GM18858 (cell line): ENCODE measurements at regions not wholly inside any gene's neighbourhood (a gene's known extent, or its start where the extent isn't known, plus 50 kb on each side); places are given as distances from the start of the nearest gene placed in this dataset.

ENCODE experiments used
- ATAC-seq: cut with Tn5 transposase; IDR thresholded peaks from one replicate; pipeline ENCODE4 v1.9.1; 2021; ENCODE audit not compliant: unreplicated experiment

- ATAC-seq, result no peak
Observed at GRCh38 chr3:63042833-63043232, 167.6 kb upstream of the CADPS start.

GRCh38 chr3:63043631-63044030 is 168.4 kb upstream of the CADPS start:
- ATAC-seq, result no peak

- ATAC-seq, result no peak
Observed at GRCh38 chr3:63046152-63046551, 170.9 kb upstream of the CADPS start.

GRCh38 chr3:63046580-63046979 is 171.4 kb upstream of the CADPS start:
- no peak for ATAC-seq

GRCh38 chr3:63047068-63047467 is 171.9 kb upstream of the CADPS start:
- no peak for ATAC-seq

GRCh38 chr3:63048367-63049326 is 173.4 kb upstream of the CADPS start:
- no peak for ATAC-seq

GRCh38 chr3:63050548-63051177 is 175.4 kb upstream of the CADPS start:
- ATAC-seq, result no peak

- ATAC-seq, result no peak
Observed at GRCh38 chr3:63051920-63052319, 176.7 kb upstream of the CADPS start.

- no peak for ATAC-seq
Observed at GRCh38 chr3:63056932-63057331, 181.7 kb upstream of the CADPS start.

GRCh38 chr3:63060412-63060811 is 185.2 kb upstream of the CADPS start:
- ATAC-seq, result no peak

- ATAC-seq, result no peak
Observed at GRCh38 chr3:63061449-63061848, 186.2 kb upstream of the CADPS start.

GRCh38 chr3:63064209-63064755 is 189.1 kb upstream of the CADPS start:
- no peak for ATAC-seq

GRCh38 chr3:63067999-63068645 is 192.9 kb upstream of the CADPS start:
- ATAC-seq, result no peak

GRCh38 chr3:63069806-63070475 is 194.7 kb upstream of the CADPS start:
- no peak for ATAC-seq

- no peak for ATAC-seq
Observed at GRCh38 chr3:63070476-63070810, 195.2 kb upstream of the CADPS start.

GRCh38 chr3:63076357-63076756 is 201.1 kb upstream of the CADPS start:
- ATAC-seq, result no peak

- ATAC-seq, result no peak
Observed at GRCh38 chr3:63086190-63086589, 191.9 kb upstream of the SYNPR start.

- ATAC-seq, result no peak
Observed at GRCh38 chr3:63089007-63089750, 188.9 kb upstream of the SYNPR start.

- no peak for ATAC-seq
Observed at GRCh38 chr3:63089751-63090132, 188.4 kb upstream of the SYNPR start.

GRCh38 chr3:63090656-63091055 is 187.5 kb upstream of the SYNPR start:
- ATAC-seq, result no peak
